ENCODE measurements at regions not wholly inside any gene's neighbourhood (a gene's known extent, or its start where the extent isn't known, plus 50 kb on each side); places are given as distances from the start of the nearest gene placed in this dataset.

- H3K9me3 ChIP-seq (ENCODE audit: control insufficient read depth, insufficient read depth, low read length), result no peaks in the 10 kb centered on the region
- H3K36me3 ChIP-seq (ENCODE audit: control insufficient read depth, insufficient read depth, low read length), result no peaks in the 10 kb centered on the region
- Mint-ChIP-seq H3K27ac (no peak overlapping the region), H3K36me3 (no peaks in the 10 kb centered on the region), H3K4me1 (peaks cover 17 to 38% of the 10 kb centered on the region in 2 donors), H3K4me3 (no peak overlapping the region), H3K27me3 (ENCODE audit: low read depth in 2 of 2) (peaks cover 0 to 3% of the 10 kb centered on the region in 2 donors), H3K9me3 (peaks cover 0 to 2% of the 10 kb centered on the region in 2 donors)
- ATAC-seq (no peak), DNase-seq (no peak)
- TF ChIP-seq CTCF (IDR thresholded peaks at IDR 0.05), result no peak
- WGBS (ENCODE audit: insufficient coverage), result 97% methylated on average over 4 of the region's 4 CpGs
- no peak overlapping the region for H3K4me3 ChIP-seq (ENCODE audit: low read length)
- intact Hi-C loops (cut with micrococcal nuclease), result no loop called here
- H3K27me3 ChIP-seq (ENCODE audit: control insufficient read depth, insufficient read depth, low read length), result no peaks in the 10 kb centered on the region
- H3K27ac ChIP-seq (ENCODE audit: low read length), result peak overlapping the region; percentile 39
- H3K4me1 ChIP-seq (ENCODE audit: control insufficient read depth, insufficient read depth, low read length), result peaks cover 8% of the 10 kb centered on the region
Observed at GRCh38 chr12:92438641-92439419, 264.0 kb upstream of the PLEKHG7 start.

DNA sequence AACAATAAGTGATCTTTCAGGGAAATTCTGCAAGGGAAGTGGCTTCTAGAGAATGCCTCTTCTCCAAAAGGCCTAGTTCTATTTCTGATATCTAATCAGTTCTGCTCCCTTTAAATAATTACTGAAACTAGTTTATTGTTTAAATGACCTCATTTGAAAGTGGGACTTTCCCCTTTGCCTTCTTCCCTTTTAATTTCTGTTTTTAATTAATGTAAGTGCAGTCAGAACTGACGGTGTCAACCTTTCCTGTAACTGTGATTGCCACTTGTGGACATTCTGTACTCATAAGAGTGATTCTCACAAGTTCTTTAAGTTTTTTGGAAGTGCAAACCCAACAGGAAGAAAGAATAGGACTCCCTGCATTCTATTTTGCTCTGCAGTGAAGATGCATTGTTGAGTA is 265.3 kb upstream of the PLEKHG7 start:
- no peak for DNase-seq
- Histone ChIP-seq H3K9me3 (ENCODE audit: control insufficient read depth, insufficient read depth, low read length) (no peaks in the 10 kb centered on the region), H3K27ac (ENCODE audit: low read length) (peak overlapping the region; percentile 39), H3K4me1 (ENCODE audit: control insufficient read depth, insufficient read depth, low read length) (peaks cover 8% of the 10 kb centered on the region), H3K27me3 (ENCODE audit: control insufficient read depth, insufficient read depth, low read length) (no peaks in the 10 kb centered on the region), H3K4me3 (ENCODE audit: low read length) (no peak overlapping the region), H3K36me3 (ENCODE audit: control insufficient read depth, insufficient read depth, low read length) (no peaks in the 10 kb centered on the region)
- H3K9me3 Mint-ChIP-seq, result peaks cover 0 to 2% of the 10 kb centered on the region in 2 donors
- H3K4me1 Mint-ChIP-seq, result peaks cover 24 to 31% of the 10 kb centered on the region in 2 donors
- no peaks in the 10 kb centered on the region for H3K36me3 Mint-ChIP-seq
- H3K27ac Mint-ChIP-seq, result no peak overlapping the region
- TF ChIP-seq CTCF (IDR thresholded peaks at IDR 0.05), result no peak
- H3K27me3 Mint-ChIP-seq (ENCODE audit: low read depth in 2 of 2), result peaks cover 0 to 3% of the 10 kb centered on the region in 2 donors
- no peak for ATAC-seq
- intact Hi-C loops (cut with micrococcal nuclease), result no loop called here
- WGBS (ENCODE audit: insufficient coverage), result 36% methylated on average over 1 of the region's 1 CpG
- no peak overlapping the region for H3K4me3 Mint-ChIP-seq

DNA sequence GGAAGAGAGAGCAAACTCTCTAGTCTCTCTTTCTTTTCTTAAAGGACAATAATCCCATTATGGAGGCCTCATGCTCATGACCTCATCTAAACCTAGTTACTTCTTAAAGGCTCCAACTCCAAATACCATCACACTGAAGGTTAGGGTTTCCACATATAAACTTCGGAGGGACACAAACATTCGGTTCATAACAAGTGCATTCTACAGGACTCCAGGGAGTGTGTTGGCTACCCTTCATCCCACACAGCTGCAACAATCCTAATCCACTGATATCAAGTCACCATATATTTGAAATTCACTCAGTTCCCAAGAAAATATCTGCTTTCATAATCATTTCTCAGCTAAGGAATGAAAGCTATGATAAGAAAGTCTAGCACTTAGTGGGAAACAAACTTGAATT is 265.9 kb upstream of the PLEKHG7 start:
- Mint-ChIP-seq H3K9me3 (peaks cover 0 to 2% of the 10 kb centered on the region in 2 donors), H3K27ac (no peak overlapping the region), H3K36me3 (no peaks in the 10 kb centered on the region), H3K4me3 (no peak overlapping the region), H3K4me1 (peaks cover 28 to 35% of the 10 kb centered on the region in 2 donors), H3K27me3 (ENCODE audit: low read depth in 2 of 2) (peaks cover 0 to 3% of the 10 kb centered on the region in 2 donors)
- no peak for TF ChIP-seq CTCF (IDR thresholded peaks at IDR 0.05)
- Histone ChIP-seq H3K27me3 (ENCODE audit: control insufficient read depth, insufficient read depth, low read length) (no peaks in the 10 kb centered on the region), H3K27ac (ENCODE audit: low read length) (peak overlapping the region; percentile 39), H3K4me3 (ENCODE audit: low read length) (no peak overlapping the region), H3K9me3 (ENCODE audit: control insufficient read depth, insufficient read depth, low read length) (no peaks in the 10 kb centered on the region), H3K36me3 (ENCODE audit: control insufficient read depth, insufficient read depth, low read length) (no peaks in the 10 kb centered on the region), H3K4me1 (ENCODE audit: control insufficient read depth, insufficient read depth, low read length) (peaks cover 8% of the 10 kb centered on the region)
- WGBS (ENCODE audit: insufficient coverage), result 100% methylated on average over 2 of the region's 2 CpGs
- no peak for DNase-seq
- intact Hi-C loops (cut with micrococcal nuclease), result no loop called here
- ATAC-seq, result no peak

DNA sequence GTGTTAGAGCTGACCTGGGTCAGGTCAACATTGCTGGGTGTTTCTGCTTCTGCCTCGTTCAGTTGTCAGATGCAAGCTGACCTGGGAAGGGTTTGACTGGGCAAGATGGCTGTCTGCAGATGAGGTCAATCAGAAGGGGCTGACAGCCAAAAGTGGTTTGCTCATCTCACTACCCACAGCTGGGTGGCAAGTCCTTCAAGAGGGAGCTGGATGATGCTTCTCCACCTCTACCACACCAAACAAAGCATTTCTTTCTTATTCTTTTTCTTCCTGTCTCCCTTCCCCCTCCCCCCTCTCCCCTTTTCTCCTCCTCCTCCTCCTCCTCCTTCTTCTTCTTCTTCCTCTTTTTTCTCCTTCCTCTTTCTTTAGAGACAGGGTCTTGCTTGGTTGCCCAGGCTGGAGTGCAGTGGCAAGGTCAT is 268.2 kb upstream of the PLEKHG7 start:
- no peak for TF ChIP-seq CTCF (IDR thresholded peaks at IDR 0.05)
- no peaks in the 10 kb centered on the region for H3K27me3 ChIP-seq (ENCODE audit: control insufficient read depth, insufficient read depth, low read length)
- Mint-ChIP-seq H3K36me3 (no peaks in the 10 kb centered on the region), H3K27me3 (ENCODE audit: low read depth in 2 of 2) (no peaks in the 10 kb centered on the region), H3K9me3 (peaks cover 0 to 2% of the 10 kb centered on the region in 2 donors), H3K4me1 (peaks cover 38 to 45% of the 10 kb centered on the region in 2 donors), H3K27ac (no peak overlapping the region), H3K4me3 (no peak overlapping the region)
- DNase-seq, result no peak
- peak overlapping the region; percentile 23 for H3K27ac ChIP-seq (ENCODE audit: low read length)
- H3K4me3 ChIP-seq (ENCODE audit: low read length), result no peak overlapping the region
- peaks cover 12% of the 10 kb centered on the region for H3K4me1 ChIP-seq (ENCODE audit: control insufficient read depth, insufficient read depth, low read length)
- ATAC-seq, result no peak
- no peaks in the 10 kb centered on the region for H3K36me3 ChIP-seq (ENCODE audit: control insufficient read depth, insufficient read depth, low read length)
- intact Hi-C loops (cut with micrococcal nuclease), result no loop called here
- 38% methylated on average over 1 of the region's 1 CpG for WGBS (ENCODE audit: insufficient coverage)
- no peaks in the 10 kb centered on the region for H3K9me3 ChIP-seq (ENCODE audit: control insufficient read depth, insufficient read depth, low read length)

Data from natural killer cell (primary cell).